GM18520 (cell line): ENCODE measurements at regions not wholly inside any gene's neighbourhood (a gene's known extent, or its start where the extent isn't known, plus 50 kb on each side); places are given as distances from the start of the nearest gene placed in this dataset.
"Not testable (repeated sequence)": the region's sequence is repeated elsewhere in the genome, so short reads cannot be mapped to it uniquely, and the experiment has no call there.

Experiments
- ATAC-seq: cut with Tn5 transposase; IDR thresholded peaks from one replicate; pipeline ENCODE4 v1.9.1; 2021; ENCODE audit not compliant: unreplicated experiment

DNA sequence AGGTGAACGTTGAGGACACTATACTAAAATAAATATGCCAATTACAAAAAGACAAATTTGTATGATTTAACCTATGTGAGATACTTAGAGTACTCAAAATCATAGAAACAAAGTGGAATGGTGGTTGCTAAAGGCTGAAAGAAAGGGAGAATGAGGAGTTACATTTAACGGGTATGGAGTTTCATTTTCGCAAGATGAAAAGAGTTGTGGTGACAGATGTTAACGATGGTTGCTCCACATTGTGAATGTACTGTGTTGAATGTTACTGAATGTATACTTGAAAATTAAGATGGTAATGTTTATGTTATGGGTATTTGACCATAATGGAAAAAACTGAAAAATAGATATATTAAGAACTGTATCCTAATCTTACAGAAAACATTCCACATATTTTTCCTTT is 51.3 kb upstream of the MOCS2 start:
- ATAC-seq, result no peak

DNA sequence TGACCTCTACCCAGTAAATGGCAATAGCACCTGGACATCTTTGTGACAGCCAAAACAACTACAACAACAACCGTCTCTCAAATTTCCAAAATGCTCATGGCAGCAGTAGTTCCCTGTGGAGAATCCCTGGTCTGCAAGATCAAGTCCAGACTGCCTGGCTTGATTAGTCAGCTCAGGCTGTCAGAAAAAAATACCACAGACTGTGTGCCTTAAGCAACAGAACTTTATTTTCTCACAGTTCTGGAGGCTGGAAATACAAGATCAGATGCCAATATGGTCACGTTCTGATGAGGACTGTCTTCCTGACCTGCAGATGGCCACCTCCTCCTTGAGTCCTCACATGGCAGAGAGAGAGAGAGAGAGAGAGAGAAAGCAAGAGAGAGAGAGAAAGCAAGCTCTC is 52.3 kb upstream of the MOCS2 start:
- no peak for ATAC-seq

DNA sequence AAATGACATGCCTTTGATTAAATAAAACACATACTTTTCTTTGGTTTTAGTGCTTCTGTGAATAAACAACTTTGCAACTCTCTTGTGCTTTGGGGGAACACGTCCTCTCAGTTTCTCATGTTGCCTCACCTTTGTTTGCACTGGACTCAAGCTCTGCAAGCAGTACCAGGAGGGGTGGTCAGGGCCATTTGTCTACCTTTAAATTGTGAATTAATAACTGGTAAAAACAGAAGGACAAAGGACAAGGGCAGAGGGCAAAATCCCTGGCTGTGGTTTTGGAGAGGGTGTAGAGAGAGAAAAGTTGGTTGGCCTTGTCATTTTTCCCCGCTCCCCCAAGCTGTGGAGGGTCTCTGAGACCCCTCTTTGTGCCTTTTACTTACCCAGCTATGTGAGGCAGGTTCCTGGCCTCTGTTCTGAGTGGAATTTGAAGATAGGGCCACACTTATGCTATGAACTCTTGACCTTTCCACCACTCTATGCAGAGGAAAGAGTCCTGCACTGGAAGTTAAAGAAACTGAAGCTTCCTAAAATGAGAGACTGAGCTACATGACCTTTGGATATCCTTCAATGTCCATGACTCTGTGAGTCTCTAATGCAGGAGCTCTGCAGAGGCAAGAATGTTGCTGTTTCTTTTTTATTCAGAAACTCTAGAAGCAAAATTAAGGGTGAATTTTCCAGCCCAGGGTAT is 55.1 kb upstream of the MOCS2 start:
- ATAC-seq, result no peak

DNA sequence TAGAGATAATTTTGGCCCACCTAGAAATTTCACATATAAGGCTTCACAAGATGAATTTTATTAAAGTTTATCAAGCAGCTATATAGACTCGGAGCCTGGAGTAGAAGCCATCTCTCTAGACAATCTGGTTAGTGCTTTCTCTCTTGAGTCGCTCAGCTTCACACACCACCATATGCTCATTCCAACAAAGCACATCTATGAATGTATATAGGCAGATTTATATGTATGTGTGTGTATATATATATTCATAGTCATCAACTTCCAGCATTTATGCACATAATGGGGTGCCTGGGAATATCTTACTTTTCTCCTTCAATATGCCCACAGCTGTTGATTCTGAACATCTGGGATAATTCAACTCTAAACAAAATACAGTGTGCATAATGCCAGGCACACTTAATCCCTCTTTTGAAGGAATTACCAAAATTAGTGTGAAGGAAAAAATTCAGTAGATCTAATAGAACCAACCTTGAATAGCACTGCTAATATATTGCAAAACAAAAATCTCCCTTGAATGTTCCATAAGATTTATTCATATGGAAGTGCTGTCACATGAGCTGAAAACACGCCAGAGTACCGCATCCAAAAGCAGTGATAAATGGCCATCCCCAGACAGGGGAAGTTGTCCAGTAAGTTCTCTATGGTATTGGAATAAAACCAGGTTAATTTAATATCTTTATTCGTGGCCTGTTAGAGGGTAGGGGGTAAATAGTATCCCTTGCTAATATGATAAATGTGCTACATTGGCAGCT is 56.0 kb upstream of the MOCS2 start:
- no peak for ATAC-seq

DNA sequence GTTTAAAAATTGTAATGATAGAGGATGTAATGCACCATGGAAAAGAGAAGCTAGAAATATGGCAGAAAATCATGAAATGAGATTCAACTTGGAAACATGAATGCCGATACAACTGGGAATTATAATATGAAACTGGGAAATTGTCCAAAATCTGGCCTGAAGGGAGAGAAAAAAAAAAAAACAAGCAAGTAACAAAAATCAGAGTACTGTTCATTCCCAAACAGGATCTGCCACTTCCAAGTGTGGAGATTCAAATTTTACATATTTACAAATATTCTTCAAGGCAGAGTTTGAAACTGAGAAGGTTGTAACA is 56.6 kb upstream of the MOCS2 start:
- ATAC-seq, result no peak

DNA sequence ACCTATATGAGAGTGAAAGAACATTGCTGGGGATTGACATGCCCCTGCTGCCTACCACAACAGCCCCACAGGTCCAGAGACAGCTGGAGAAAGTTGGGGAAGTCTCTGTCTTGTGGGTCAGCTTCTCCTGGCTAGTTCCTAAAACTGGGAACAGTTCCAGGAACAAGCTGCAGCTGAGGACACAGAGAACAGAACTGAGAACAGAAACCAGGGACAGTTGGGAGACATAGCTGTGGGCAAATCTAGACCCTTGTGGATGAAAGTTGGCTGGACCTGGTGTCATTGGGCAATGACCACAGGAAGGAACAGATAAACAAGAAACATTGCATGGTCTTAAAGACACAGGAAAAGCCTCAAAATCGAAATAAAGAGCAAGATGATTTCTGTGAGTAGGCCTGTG is 58.3 kb upstream of the MOCS2 start:
- no peak for ATAC-seq

DNA sequence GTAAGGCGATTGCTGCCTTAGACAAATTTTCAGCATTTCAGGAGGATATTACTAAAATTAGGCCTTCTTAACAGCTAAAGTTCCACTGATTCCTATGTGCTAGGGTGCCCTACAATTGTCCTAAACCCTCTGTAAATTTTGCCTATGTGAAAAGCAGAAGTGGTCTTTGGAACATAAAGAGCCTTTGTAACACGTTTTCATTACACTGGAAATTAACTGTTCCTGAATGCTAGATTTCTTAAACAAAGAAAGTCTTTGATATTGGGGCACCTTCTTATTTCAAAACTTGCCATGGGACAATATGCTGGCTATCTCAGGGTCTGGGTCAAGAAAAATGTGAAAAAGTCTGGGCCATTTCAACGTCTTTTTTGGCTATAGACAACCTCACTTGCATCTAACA is 60.4 kb upstream of the MOCS2 start:
- ATAC-seq, result no peak

DNA sequence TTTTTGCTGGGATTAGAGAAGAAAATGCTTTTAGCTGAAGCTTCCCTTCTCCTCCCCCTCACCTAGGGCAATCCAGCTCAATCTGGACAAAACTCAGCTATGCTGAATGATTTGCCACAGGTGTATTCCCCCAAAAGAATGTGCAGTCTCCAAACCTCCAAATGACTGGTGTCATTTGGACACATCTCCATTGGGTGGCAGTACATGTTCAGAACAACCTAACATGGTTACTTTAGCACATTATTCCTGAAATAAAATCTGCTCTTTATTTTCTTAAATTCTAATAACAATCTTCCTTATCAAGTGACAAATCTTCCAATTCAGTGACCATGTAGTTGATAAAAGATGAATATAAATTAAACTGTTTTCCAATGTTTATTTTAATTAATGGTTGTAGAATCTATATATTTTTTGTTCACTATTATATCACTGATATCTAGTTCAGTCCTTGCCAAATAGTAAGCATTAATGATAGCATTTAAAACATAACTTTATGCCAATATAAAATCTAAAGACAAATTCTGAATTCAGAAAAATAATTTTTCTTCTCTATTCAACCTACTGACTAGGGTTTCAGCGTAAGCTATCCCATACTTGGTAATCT is 61.3 kb upstream of the MOCS2 start:
- no peak for ATAC-seq

DNA sequence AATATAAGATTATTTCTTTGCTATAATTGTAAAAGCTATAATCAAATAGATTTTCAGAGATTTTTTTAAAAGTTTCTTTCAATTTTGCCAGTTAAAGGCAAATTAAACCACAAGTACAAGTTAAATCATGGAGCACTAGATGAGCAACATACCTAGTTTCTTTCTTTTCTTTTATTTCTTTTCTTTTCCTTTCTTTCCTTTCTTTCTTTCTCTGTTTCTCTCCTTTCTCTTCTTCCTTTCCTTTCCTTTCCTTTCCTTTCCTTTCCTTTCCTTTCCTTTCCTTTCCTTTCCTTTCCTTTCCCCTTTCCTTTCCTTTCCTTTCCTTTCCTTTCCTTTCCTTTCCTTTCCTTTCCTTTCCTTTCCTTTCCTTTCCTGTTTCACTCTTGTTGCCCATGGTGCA is 62.5 kb upstream of the MOCS2 start:
- not testable (repeated sequence) for ATAC-seq

DNA sequence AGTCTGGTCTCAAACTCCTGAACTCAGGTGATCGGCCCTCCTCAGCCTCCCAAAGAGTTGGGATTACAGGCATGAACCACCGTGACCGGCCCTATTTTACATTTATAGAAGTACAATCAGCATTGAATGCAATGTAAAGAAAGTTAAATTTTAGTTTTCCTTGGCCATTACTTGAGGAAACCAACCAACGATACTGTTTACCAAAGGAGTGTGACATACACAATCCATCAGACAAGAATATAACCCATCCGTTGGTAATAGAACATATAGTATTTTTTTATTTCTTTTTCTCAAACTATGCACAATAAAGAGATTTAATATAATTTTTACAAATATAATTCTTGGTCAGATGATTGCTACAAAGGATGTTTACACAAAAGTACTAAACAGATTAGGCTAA is 63.1 kb upstream of the MOCS2 start:
- ATAC-seq, result no peak

DNA sequence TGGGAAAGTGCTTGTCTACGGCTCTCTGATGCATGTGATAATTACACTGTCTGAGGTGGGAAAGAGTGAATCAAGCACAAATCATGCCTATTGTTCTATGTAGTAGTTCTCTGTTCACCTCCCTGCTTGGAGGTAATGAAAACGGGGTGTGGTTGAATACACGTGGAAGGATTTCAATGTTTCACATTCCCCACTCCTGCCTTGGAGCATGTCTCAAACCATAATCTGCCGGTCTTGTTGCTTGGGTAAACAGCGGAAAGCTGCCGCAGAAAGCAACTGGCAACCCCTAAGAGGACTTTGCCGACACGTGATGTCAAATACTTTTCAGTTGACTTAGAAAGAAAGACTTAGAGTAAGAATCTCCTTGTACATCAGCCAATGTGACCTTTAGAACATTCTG is 63.5 kb upstream of the MOCS2 start:
- ATAC-seq, result no peak

DNA sequence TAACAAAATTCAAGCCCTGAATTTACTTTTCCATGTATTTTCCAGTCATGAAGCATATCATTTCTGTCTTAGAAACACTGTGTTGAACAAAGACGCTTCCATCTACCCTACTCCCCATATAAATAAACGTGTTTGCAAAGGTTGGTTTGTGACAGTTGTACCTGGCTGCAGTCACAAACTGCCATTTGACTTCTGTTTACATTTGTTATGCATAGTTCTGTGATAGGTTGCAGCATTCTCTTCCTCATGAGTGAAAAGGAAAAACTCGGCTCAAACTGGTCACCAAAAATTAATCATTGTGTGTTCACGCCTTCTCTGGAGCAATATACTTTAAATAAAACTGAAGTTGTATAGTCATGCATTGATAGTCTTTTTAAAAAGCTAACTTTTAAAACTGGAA is 69.3 kb upstream of the MOCS2 start:
- ATAC-seq, result no peak

DNA sequence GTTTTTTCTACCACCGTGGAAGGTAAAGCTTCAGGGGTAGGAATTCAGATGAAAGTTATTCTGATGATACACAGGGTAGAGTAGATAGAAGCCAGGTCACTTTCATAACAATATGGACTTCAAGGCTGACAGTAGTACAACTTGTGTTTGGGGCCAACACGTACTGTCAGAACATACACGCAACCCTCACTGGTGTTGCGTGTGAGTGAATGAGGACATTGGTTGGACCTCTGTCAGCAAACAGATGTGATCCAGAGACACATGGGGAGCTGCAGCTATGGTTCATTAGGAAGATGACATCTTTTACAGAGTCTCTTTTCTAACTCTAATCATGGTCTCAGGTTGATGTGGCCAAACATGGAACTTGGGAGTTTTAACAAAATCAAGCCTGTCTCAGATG is 70.1 kb upstream of the MOCS2 start:
- no peak for ATAC-seq

DNA sequence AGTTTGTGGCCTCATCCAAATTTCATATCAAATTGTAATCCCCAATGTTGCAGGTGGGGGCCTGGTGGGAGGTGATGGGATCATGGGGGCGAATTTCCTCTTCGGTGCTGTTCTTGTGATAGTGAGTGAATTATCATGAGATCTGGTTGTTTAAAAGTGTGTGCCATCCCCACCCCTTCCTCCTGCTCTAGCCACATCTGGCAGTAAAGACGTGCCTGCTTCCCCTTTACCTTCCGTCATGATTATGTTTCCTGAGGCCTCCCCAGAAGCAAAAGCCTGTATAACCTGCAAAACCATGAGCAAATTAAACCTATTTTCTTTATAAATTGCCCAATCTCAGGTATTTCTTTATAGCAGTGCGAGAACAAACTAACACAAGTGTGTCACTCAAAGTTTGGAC is 71.0 kb upstream of the MOCS2 start:
- ATAC-seq, result no peak

DNA sequence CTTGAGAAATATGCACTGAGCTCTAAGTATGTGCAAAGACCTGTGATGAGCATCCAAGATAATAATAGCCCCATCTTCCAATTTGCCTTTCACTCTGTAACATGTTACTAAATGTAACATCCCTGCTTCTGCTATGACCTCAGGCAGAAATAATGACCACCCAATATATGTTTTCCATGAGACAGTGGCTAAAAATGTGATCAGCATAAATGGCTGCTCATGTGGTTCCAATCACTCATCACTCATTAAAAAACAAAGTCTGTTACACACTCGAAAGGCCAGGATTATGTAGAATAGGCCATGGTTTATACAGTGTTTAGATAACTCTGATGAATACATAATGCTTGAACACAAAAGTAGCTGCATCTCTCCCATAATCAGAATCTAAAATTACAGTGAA is 71.4 kb upstream of the MOCS2 start:
- ATAC-seq, result no peak

DNA sequence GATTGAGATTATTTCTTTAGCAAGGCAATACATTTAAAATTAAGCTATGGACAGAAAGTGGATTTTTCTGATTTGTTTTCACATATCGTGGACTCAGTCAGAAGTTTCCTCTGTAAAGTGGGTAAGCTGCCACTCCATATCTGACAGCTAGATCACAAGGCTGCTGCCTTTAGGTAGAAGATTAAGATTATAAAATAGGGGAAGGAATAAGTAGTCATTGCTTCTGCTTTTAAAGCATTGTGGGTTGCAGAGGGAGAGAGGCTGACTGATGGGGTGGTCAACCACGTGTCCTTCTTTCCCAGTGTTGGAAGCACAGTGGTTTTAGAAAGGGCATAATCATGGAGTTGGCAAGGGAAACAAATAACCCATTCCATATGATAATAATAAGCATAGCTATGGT is 74.3 kb upstream of the MOCS2 start:
- ATAC-seq, result no peak

DNA sequence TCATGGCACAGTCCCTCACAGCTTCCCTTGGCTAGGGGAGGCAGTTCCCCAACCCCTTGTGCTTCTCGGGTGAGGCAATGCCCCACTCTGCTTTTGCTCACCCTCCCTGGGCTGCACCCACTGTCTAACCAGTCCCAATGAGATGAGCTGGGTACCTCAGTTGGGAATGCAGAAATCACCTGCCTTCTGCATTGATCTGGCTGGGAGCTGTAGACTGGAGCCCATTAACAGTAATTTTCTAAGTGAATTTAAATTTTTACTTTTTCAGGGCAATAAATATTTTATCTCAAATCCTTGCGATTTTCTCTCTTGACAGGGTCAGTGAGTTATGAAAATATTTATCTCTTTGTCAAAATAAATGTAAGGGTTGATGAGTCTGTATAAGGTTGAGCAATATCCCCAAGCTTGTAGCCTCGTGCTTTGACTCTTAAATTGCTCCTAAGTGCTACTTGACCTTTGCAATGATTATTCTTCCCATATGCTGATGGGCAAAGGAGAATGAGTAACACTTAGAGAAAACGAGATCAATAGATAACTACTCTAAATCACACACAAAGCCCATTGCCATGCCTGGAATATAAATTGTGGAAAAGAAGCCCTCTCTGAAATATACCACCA is 82.1 kb upstream of the MOCS2 start:
- no peak for ATAC-seq

DNA sequence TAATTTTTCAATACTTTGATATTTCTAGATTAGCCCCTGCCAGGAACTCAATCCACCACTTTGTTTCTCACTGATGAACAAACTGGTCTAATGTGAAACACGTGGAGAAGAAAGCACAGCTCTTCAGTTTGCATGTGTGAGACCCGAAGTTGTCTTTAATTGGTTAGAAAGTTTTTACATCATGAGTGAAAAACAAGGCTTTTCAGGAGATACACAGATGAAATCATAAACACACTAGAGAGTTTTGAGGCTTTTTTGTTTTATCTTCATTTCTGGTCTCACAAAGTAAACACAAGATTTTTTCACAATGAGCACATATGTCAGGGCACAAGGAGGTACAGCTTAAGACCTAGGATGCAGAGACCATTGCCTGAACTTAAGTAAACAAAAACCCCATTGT is 84.5 kb upstream of the MOCS2 start:
- ATAC-seq, result no peak

DNA sequence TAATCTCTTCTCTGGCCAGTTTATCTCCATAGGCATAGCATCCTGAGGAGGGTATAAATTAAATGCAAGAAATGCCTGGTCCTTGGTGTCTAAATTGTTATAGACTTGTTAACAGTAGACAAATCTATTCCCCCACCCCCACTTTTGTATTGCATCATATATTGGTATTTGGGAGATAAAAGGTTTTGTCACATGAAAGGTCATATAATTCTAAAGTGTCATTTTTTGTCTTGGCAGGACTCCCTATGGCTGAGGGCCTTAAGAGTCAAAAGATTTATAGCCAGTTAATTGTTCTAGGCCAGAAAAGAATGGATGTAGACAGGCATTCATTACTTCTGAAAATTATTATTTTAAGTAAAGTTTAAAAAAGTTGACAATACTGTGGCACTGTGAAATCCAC is 90.3 kb upstream of the MOCS2 start:
- ATAC-seq, result no peak

DNA sequence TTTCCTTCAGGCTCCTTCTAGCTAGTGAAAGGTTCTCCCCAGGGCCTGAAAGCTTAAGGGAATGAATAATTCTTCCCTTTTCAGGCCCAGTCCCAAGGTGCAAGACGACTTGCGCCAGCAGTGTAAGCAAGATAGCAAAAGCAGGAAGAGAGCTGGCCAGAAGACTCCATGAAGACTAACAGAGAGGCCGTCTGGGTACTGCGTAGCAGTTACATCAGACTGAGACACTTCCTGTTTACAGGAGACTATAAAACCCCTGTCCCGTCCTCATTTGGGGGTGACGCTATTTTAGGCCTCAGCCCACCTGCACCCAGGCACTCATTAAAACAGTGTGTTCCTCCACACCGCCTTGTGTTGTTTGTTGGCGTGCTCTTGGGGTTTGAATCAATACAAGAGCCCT is 90.7 kb upstream of the MOCS2 start:
- no peak for ATAC-seq

DNA sequence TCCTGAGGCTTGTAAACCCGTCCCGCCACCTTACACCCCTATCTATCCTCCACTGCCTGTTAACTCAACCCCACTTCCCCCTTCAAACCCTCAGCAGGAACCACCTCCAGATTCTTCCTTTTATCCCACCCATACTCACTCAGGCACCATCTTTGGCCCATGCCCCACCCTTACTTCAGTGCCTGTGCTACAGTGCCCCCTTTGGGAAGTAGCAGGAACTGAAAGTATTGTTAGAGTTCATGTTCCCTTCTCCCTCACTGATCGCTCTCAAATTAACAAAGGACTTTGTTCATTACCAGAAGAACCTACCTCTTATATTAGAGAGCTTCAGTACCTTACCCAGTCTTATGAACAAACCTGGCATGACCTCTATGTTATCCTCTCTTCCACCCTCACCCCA is 92.2 kb upstream of the MOCS2 start:
- no peak for ATAC-seq

DNA sequence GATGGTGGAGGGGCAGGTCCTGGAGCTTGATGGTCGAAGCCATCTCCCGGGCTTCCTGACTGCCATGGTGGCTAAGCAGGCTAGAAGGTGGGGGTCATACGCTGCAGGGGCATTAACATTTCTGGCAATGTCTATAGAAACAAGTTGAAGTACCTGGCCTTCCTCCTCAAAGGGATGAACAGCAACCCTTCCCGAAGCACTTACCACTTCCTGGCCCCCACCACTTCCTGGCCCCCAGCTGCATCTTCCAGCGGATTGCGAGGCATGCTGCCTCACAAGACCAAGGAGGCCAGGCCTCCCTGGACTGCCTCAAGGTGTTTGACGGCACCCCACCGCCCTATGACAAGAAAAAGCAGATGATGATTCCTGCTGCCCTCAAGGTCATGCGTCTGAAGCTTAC is 97.0 kb upstream of the MOCS2 start:
- ATAC-seq, result no peak
